ENCODE measurements at regions not wholly inside any gene's neighbourhood (a gene's known extent, or its start where the extent isn't known, plus 50 kb on each side); places are given as distances from the start of the nearest gene placed in this dataset.
A peak's percentile ranks its signal among the peaks of the same experiment; 100 is the strongest.

- DNase-seq (ENCODE audit: low read depth), result no peak
Measured at GRCh38 chr4:111579767-111580166, 565.5 kb upstream of the FAM241A start.

- DNase-seq (ENCODE audit: low read depth), result no peak
Measured at GRCh38 chr4:111595456-111595855, 549.8 kb upstream of the FAM241A start.

GRCh38 chr4:111596491-111596890 is 548.8 kb upstream of the FAM241A start:
- DNase-seq (ENCODE audit: low read depth), result no peak

GRCh38 chr4:111601671-111602070 is 543.6 kb upstream of the FAM241A start:
- DNase-seq (ENCODE audit: low read depth), result no peak

GRCh38 chr4:111602848-111603247 is 542.4 kb upstream of the FAM241A start:
- no peak for DNase-seq (ENCODE audit: low read depth)

GRCh38 chr4:111605111-111605510 is 540.1 kb upstream of the FAM241A start:
- no peak for DNase-seq (ENCODE audit: low read depth)

GRCh38 chr4:111610681-111611080 is 534.6 kb upstream of the FAM241A start:
- DNase-seq (ENCODE audit: low read depth), result no peak

GRCh38 chr4:111618908-111619307 is 526.3 kb upstream of the FAM241A start:
- peak; percentile 4 for DNase-seq (ENCODE audit: low read depth)

GRCh38 chr4:111628437-111628836 is 516.8 kb upstream of the FAM241A start:
- DNase-seq (ENCODE audit: low read depth), result no peak

GRCh38 chr4:111630705-111631104 is 514.5 kb upstream of the FAM241A start:
- DNase-seq (ENCODE audit: low read depth), result peak; percentile 33

GRCh38 chr4:111631215-111631999 is 513.8 kb upstream of the FAM241A start:
- DNase-seq (ENCODE audit: low read depth), result peak; percentile 20

- DNase-seq (ENCODE audit: low read depth), result no peak
Measured at GRCh38 chr4:111632641-111633151, 512.6 kb upstream of the FAM241A start.

GRCh38 chr4:111633663-111634266 is 511.5 kb upstream of the FAM241A start:
- no peak for DNase-seq (ENCODE audit: low read depth)

- no peak for DNase-seq (ENCODE audit: low read depth)
Measured at GRCh38 chr4:111635646-111636045, 509.6 kb upstream of the FAM241A start.

- no peak for DNase-seq (ENCODE audit: low read depth)
Measured at GRCh38 chr4:111636961-111637585, 508.2 kb upstream of the FAM241A start.

- no peak for DNase-seq (ENCODE audit: low read depth)
Measured at GRCh38 chr4:111639120-111639690, 506.0 kb upstream of the FAM241A start.

- peak; percentile 31 for DNase-seq (ENCODE audit: low read depth)
Measured at GRCh38 chr4:111639876-111640275, 505.4 kb upstream of the FAM241A start.

GRCh38 chr4:111641813-111642579 is 503.3 kb upstream of the FAM241A start:
- DNase-seq (ENCODE audit: low read depth), result peak; percentile 73

GRCh38 chr4:111648056-111648455 is 497.2 kb upstream of the FAM241A start:
- no peak for DNase-seq (ENCODE audit: low read depth)

GRCh38 chr4:111649308-111649707 is 495.9 kb upstream of the FAM241A start:
- DNase-seq (ENCODE audit: low read depth), result no peak

GRCh38 chr4:111650146-111650545 is 495.1 kb upstream of the FAM241A start:
- no peak for DNase-seq (ENCODE audit: low read depth)

- DNase-seq (ENCODE audit: low read depth), result no peak
Measured at GRCh38 chr4:111650674-111651086, 494.6 kb upstream of the FAM241A start.

Measured in M059J (cell line).